Lower leg skin (tissue), 3 donors: ENCODE measurements at regions not wholly inside any gene's neighbourhood (a gene's known extent, or its start where the extent isn't known, plus 50 kb on each side); places are given as distances from the start of the nearest gene placed in this dataset.

Source experiments
- POLR2A ChIP-seq, 2 donors: fragments of 450-650 bp; IDR thresholded peaks; one replicate each; pipeline ENCODE4 v1.6.1; 2016 to 2017; ENCODE audit warnings: antibody characterized with exemption in 2 of 2, mild to moderate bottlenecking in 1 of 2, moderate library complexity in 1 of 2
- TF ChIP-seq, protein P1 (sequence below), 3 donors: fragments of 450-650 bp; IDR thresholded peaks; one replicate each; pipeline ENCODE4 v1.5.1; 2016; ENCODE audit warnings: antibody characterized with exemption in 3 of 3, mild to moderate bottlenecking in 3 of 3, moderate library complexity in 2 of 3

DNA sequence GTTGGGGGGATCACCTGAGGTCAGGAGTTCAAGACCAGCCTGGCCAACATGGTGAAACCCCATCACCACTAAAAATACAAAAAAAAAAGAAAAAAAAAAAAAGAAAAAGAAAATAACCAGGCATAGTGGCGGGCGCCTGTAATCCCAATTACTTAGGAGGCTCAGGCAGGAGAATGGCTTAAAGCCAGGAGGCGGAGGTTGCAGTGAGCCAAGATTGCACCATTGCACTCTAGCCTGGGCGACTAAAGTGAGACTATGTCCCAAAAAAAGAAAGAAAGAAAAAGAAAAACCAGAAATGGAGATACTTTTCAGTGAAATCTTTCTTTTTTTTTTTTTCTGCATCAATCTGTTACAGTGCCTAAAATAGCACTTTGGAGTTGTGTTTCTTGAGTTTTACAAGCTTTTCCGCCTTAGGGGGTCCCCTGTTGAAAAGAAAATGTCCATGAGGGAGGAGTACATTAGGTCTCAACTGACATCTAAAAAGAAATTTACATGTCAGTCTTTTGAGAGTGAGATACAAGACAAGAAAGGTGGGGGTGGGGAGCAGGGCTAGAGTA, 82.9 kb upstream of the VASH1 start:
- TF ChIP-seq, protein P1, sequence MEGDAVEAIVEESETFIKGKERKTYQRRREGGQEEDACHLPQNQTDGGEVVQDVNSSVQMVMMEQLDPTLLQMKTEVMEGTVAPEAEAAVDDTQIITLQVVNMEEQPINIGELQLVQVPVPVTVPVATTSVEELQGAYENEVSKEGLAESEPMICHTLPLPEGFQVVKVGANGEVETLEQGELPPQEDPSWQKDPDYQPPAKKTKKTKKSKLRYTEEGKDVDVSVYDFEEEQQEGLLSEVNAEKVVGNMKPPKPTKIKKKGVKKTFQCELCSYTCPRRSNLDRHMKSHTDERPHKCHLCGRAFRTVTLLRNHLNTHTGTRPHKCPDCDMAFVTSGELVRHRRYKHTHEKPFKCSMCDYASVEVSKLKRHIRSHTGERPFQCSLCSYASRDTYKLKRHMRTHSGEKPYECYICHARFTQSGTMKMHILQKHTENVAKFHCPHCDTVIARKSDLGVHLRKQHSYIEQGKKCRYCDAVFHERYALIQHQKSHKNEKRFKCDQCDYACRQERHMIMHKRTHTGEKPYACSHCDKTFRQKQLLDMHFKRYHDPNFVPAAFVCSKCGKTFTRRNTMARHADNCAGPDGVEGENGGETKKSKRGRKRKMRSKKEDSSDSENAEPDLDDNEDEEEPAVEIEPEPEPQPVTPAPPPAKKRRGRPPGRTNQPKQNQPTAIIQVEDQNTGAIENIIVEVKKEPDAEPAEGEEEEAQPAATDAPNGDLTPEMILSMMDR (IDR thresholded peaks at IDR 0.05): no peak
- TF ChIP-seq POLR2A (IDR thresholded peaks at IDR 0.05): no peak
